Keratinocyte (primary cell): ENCODE measurements at regions not wholly inside any gene's neighbourhood (a gene's known extent, or its start where the extent isn't known, plus 50 kb on each side); places are given as distances from the start of the nearest gene placed in this dataset.

Experiments used
- DNase-seq: peaks from one replicate; pipeline ENCODE4 v3.0.0-alpha.2; 2011; ENCODE audit warnings: low read depth, missing footprints, low spot score
- FAIRE-seq: peaks from 2 replicates; lab custom pipeline; 2011; peaks lifted over from hg19 to GRCh38; lab: Jason Lieb, UNC
- H2AFZ ChIP-seq: 2 replicates; pipeline ENCODE4 v1.6.0; 2012; ENCODE audit warnings: low read length, control low read depth, inconsistent platforms; ENCODE audit not compliant: control insufficient read depth
- H3K27ac ChIP-seq: 2 replicates; pipeline ENCODE4 v1.5.1; 2011; ENCODE audit warnings: low read length; ENCODE audit not compliant: control insufficient read depth, insufficient read depth
- H3K27me3 ChIP-seq: 3 replicates; pipeline ENCODE4 v1.6.0; 2011; ENCODE audit warnings: low read length; ENCODE audit not compliant: control insufficient read depth, insufficient read depth; ENCODE audit errors: extremely low read depth
- H3K36me3 ChIP-seq, 2 experiments: 2 replicates in 1 of 2; 3 replicates in 1 of 2; pipeline ENCODE4 v1.5.1; 2011; ENCODE audit warnings: low read length in 2 of 2, mild to moderate bottlenecking in 1 of 2; ENCODE audit not compliant: control insufficient read depth in 2 of 2, insufficient read depth in 2 of 2; ENCODE audit errors: extremely low read depth in 1 of 2
- H3K4me1 ChIP-seq: 3 replicates; pipeline ENCODE4 v1.5.1; 2011; ENCODE audit warnings: low read length; ENCODE audit not compliant: control insufficient read depth, insufficient read depth; ENCODE audit errors: extremely low read depth
- H3K4me2 ChIP-seq: 3 replicates; pipeline ENCODE4 v1.6.0; 2011; ENCODE audit warnings: low read depth, low read length; ENCODE audit not compliant: control insufficient read depth, insufficient read depth; ENCODE audit errors: extremely low read depth
- H3K4me3 ChIP-seq, 3 experiments: fragments of 200-600 bp in 1 of 3; sonication (generic) in 1 of 3; 2 replicates in 2 of 3; 3 replicates in 1 of 3; pipeline ENCODE4 v1.5.1; 2011 to 2016; ENCODE audit warnings: low read length in 3 of 3, mild to moderate bottlenecking in 3 of 3, control low read depth in 2 of 3, inconsistent platforms in 1 of 3, low read depth in 1 of 3, mixed read lengths in 1 of 3, mixed run types in 1 of 3, moderate library complexity in 1 of 3; ENCODE audit not compliant: control insufficient read depth in 2 of 3, insufficient read depth in 2 of 3; ENCODE audit errors: extremely low read depth in 1 of 3
- H3K79me2 ChIP-seq: 2 replicates; pipeline ENCODE4 v1.6.0; 2012; ENCODE audit warnings: low read length; ENCODE audit not compliant: control insufficient read depth, insufficient read depth
- H3K9ac ChIP-seq: 3 replicates; pipeline ENCODE4 v1.6.0; 2011; ENCODE audit warnings: low read length; ENCODE audit not compliant: control insufficient read depth, insufficient read depth; ENCODE audit errors: extremely low read depth
- H3K9me1 ChIP-seq: 3 replicates; pipeline ENCODE4 v1.6.0; 2011; ENCODE audit warnings: low read length; ENCODE audit not compliant: control insufficient read depth, insufficient read depth; ENCODE audit errors: extremely low read depth
- H3K9me3 ChIP-seq: 2 replicates; pipeline ENCODE4 v1.5.1; 2012; ENCODE audit warnings: low read depth, low read length; ENCODE audit not compliant: control insufficient read depth
- H4K20me1 ChIP-seq: 3 replicates; pipeline ENCODE4 v1.6.0; 2011; ENCODE audit warnings: low read length; ENCODE audit not compliant: control insufficient read depth, insufficient read depth; ENCODE audit errors: extremely low read depth
- CTCF ChIP-seq, 3 experiments: IDR thresholded peaks in 1 of 3; conservative IDR thresholded peaks in 1 of 3; optimal IDR thresholded peaks in 1 of 3; 2 replicates in 2 of 3; 3 replicates in 1 of 3; pipeline versions ENCODE3 to v1.5.1; 2011; ENCODE audit warnings: low read length in 3 of 3, mild to moderate bottlenecking in 3 of 3, moderate library complexity in 2 of 3, control low read depth in 1 of 3, inconsistent platforms in 1 of 3; ENCODE audit not compliant: insufficient read depth in 2 of 3; ENCODE audit errors: extremely low read depth in 1 of 3
- EZH2 ChIP-seq: IDR thresholded peaks from one replicate; pipeline ENCODE4 v1.6.1; 2012; ENCODE audit warnings: inconsistent platforms, mild to moderate bottlenecking, low read length, moderate library complexity
- dilution Hi-C: fragments of 300-500 bp; cut with MboI; formaldehyde crosslinking; loops from one replicate; pipeline ENCODE4 v1.7.0; 2020; ENCODE audit warnings: low sequenced_read_pairs; ENCODE audit not compliant: extremely low pct_ligation_motif_present

GRCh38 chr11:57913715-57914704 is 109.7 kb upstream of the OR9Q1 start:
- H3K4me1 ChIP-seq = no peaks in the 10 kb centered on the region
- TF ChIP-seq EZH2 = no peak
- TF ChIP-seq CTCF (optimal IDR thresholded peaks at IDR 0.05 in 1 of 3, IDR thresholded peaks at IDR 0.05 in 1 of 3, conservative IDR thresholded peaks at IDR 0.05 in 1 of 3; ENCODE audit: extremely low read depth in 1 of 3, insufficient read depth in 2 of 3, low read length in 3 of 3) = no peak
- no peak overlapping the region for H3K4me3 ChIP-seq
- H3K9ac ChIP-seq = no peak overlapping the region
- no peak overlapping the region for H3K4me2 ChIP-seq
- no peaks in the 10 kb centered on the region for H3K36me3 ChIP-seq
- H3K27ac ChIP-seq = no peak overlapping the region
- no peaks in the 10 kb centered on the region for H3K9me3 ChIP-seq
- dilution Hi-C loops = no loop called here
- no peak for FAIRE-seq
- H3K79me2 ChIP-seq = no peaks in the 10 kb centered on the region
- DNase-seq = no peak
- H2AFZ ChIP-seq = no peak overlapping the region
- H3K9me1 ChIP-seq = no peaks in the 10 kb centered on the region
- no peaks in the 10 kb centered on the region for H4K20me1 ChIP-seq
- no peaks in the 10 kb centered on the region for H3K27me3 ChIP-seq

GRCh38 chr11:57917632-57918031 is 106.0 kb upstream of the OR9Q1 start:
- no peaks in the 10 kb centered on the region for H3K9me3 ChIP-seq
- H2AFZ ChIP-seq = no peak overlapping the region
- no peak overlapping the region for H3K27ac ChIP-seq
- DNase-seq (no peak), FAIRE-seq (no peak)
- no peaks in the 10 kb centered on the region for H3K4me1 ChIP-seq
- no peak overlapping the region for H3K4me2 ChIP-seq
- TF ChIP-seq CTCF (optimal IDR thresholded peaks at IDR 0.05 in 1 of 3, IDR thresholded peaks at IDR 0.05 in 1 of 3, conservative IDR thresholded peaks at IDR 0.05 in 1 of 3; ENCODE audit: extremely low read depth in 1 of 3, insufficient read depth in 2 of 3, low read length in 3 of 3) (no peak), EZH2 (no peak)
- no peaks in the 10 kb centered on the region for H3K79me2 ChIP-seq
- H3K27me3 ChIP-seq = no peaks in the 10 kb centered on the region
- H3K4me3 ChIP-seq = no peak overlapping the region
- no peaks in the 10 kb centered on the region for H3K9me1 ChIP-seq
- H4K20me1 ChIP-seq = no peaks in the 10 kb centered on the region
- dilution Hi-C loops = no loop called here
- H3K9ac ChIP-seq = no peak overlapping the region
- no peaks in the 10 kb centered on the region for H3K36me3 ChIP-seq
